GM19468 (cell line): ENCODE measurements at regions not wholly inside any gene's neighbourhood (a gene's known extent, or its start where the extent isn't known, plus 50 kb on each side); places are given as distances from the start of the nearest gene placed in this dataset.

Experiments
- ATAC-seq: cut with Tn5 transposase; IDR thresholded peaks from one replicate; pipeline ENCODE4 v1.9.1; 2021; ENCODE audit warnings: mild to moderate bottlenecking, moderate library complexity, moderate number of reproducible peaks; ENCODE audit not compliant: unreplicated experiment; ENCODE audit errors: extremely low read depth

GRCh38 chr3:117752984-117753717 is 1043.6 kb downstream of the TUSC7 start:
- ATAC-seq, result no peak

DNA sequence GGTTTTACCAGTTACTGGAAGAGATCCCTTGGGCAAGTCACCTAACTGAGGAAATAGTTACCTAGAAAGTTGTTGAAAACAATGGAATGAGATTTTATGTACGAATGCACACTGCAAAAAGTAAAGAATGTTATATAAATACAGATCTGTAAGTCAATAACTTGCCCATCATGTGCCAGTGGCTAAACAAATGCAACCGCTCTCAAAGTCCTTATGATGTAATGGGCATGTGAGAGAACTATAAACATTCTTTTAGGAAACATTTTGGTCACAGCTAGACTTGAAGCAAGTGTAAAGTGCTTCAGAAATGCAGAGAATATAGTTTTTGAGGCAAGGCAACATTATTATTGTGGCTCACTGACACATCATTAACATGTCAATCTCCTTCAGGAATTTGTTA is 1044.5 kb downstream of the TUSC7 start:
- no peak for ATAC-seq

DNA sequence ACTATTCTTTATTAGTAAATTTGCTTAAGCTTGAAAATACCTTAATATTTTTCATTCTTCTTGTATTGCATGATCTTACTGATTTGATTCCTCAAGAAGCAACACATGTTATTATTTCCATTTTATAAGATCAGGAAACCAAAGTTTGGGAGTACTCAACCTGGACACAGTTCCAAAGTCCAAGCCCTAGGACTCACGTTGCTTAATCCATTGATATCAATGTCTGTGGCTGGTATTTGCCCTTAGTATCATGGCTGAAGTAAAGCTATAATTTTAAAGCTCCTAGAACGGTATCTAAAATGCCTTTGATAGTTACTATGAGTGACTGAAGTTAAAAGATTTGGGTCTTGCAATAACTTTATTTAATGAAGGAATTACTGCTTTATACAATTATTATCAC is 1045.3 kb downstream of the TUSC7 start:
- ATAC-seq, result no peak

GRCh38 chr3:117756563-117756962 is 1047.0 kb downstream of the TUSC7 start:
- no peak for ATAC-seq

DNA sequence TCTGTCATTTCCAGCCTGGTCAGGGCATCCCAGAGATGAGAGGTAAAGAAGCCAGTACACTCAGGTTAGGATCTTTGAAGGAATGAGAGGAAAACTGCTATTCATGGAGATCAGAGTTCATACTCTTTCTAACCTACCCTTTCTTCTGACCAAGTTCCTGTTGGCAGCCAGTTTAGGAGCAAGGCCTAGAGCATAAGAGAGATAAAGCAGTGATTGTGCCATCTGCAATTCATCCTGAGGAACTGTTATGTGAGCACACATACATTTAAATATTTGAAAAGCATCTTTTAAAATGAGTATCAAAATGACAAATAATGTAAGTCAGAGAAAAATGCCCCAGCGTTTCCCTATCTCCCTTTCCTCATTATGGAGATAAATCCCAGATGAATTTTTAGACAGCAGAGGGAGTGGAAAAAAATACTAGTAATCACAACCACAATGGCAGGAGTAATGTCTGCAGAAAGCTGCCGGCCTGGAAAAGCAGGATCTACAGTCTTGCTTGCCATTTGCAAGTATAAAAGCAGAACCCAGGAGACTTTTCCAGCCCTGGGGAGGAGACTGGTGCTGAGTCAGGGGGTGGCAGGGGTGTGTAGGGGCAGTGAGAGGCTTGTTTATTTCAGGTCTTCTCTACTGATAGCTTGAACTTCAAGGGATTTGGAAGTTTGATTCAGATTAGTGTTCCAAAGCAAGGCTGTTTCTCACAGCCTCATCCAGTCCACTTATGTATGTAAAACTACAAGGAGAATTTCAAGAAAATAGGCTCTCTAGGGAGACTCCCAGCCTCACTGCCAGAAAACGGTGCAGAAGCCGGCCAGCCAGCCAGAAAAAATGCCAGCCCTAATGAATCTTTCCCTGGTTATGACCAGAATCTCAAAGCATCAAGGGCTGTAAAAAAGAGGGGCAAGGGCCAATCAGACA is 1052.4 kb downstream of the TUSC7 start:
- ATAC-seq, result no peak

DNA sequence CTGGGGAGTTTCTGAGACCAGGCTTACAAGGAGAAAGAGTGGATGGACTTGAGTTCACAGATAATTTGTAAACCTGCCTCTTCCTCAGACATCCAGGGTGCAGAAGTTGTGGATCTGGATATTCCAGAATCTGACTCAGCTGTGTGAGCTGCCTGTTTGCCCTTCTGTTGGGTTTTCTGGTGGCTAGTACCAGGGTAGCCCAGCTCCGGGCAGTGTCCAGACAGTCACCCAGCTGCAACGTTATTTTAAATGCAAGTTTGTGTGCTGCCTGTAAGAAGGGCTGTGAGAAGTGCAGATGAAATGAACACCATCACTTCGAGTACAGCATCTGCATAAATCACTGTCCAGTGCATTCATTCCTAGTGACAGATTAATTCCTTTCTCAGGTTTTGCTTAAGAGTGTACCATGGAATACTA is 1053.0 kb downstream of the TUSC7 start:
- ATAC-seq, result no peak

DNA sequence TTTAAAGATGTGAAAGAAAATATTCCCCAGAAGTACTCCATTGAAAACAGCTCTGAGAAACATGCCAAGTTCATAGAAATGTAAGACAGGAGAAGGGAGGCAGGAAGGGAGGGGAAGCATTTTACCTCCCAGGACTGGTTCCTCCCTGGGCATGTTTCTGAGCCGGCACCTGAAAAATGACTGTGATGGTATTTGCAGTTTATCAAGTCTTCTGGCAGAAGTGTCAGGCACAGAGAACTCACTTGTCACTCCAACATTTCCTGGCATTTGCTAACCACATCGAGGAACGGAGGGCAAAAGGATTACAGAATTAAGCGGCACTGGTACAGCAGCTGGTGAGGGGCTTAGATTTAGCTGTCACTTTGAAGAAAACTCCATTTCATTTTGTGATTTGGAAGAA is 1054.0 kb downstream of the TUSC7 start:
- no peak for ATAC-seq

DNA sequence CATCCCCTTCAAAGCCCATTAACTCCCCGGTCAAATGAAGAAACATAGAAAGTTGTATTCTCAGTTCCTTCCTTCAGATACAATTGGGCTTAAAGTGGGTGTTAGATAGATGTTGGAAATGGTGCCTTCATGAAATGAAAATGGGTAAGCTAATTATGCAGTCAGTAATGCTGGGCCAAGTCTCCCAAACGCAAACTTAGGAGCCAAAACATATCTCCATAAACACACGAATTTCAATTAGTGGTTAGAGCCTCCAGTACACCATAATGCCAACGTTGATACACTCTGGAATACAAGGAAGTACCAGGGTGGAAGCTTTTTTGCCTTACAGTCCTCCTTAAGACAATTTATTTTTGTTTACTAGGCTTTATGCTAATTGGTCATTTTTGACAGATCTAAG is 1059.0 kb downstream of the TUSC7 start:
- ATAC-seq, result no peak

- no peak for ATAC-seq
Observed at GRCh38 chr3:117774130-117774529, 1064.6 kb downstream of the TUSC7 start.

DNA sequence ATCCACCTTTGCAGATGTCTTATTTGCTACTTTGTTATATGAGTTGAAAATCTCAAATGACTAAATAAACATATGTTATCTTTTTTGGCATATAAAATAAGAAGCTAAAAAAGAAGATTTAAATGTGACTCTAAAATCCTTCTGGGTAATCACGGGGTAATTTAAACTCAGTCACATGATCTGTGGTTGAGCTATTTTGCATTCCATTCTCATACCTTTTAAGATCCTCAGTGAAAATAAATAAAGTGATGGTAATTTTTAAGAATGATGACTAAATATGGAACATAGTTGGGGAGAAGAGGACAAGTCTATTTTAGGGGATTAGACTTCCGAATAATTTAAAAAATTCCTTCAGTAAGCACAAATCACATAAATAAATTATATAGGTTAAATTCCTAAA is 1076.8 kb downstream of the TUSC7 start:
- ATAC-seq, result no peak

DNA sequence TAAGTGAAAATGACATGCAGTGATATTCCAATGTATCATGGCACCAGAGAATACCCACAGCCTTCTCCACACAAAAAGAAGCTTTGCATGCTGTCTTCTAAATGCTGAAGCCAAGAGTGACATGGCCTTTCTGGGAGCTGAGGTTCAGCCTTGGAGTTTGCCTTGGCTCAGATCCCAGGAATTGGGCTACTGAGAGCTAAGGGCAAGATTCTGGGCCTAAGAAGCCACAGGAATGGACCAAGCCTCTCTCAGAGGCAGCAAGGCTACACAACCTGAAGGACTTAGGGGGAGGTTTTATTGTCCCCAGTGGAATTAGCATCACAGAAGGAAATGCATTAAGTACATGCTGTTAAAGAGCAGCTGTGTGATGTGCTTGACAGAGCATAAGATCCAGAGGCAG is 1078.5 kb downstream of the TUSC7 start:
- ATAC-seq, result no peak

- ATAC-seq, result no peak
Observed at GRCh38 chr3:117788506-117788905, 1078.9 kb downstream of the TUSC7 start.

DNA sequence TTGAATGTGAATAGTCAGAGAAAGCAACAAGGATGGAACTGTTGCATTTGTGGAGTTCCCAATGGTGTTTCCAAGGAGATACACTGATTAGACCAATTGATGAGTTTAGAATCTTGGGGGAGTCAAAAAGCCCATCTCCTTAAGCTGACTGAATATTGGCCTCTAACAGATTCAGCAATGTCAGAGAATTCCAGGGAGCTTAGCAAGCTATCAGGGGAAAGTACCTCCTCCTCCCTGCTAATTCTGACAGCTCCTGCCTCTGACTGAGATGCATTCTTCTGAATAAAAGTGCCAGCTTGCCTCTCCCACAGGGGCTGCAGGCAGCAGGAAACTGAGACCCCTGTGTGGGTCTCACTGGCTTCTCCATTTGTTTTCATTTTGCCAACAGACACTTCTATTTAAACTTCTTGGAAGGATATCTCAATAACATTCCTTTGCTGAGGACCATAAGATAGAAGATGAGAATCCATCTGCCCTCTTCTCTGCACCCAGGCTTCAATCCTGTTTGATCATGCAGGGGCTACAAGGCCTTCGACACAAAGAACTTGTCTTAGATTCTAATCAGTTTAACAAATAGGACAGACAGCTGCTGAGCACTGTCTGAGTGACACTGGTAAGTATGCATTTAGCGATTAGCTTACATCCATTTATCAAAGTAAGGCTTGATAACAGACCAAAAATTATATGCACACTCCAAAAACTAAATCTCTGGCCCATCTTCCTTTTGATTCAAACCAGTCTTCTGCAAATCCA is 1080.8 kb downstream of the TUSC7 start:
- no peak for ATAC-seq

- ATAC-seq, result no peak
Observed at GRCh38 chr3:117793622-117794265, 1084.2 kb downstream of the TUSC7 start.

- ATAC-seq, result no peak
Observed at GRCh38 chr3:117798221-117798620, 1088.6 kb downstream of the TUSC7 start.

DNA sequence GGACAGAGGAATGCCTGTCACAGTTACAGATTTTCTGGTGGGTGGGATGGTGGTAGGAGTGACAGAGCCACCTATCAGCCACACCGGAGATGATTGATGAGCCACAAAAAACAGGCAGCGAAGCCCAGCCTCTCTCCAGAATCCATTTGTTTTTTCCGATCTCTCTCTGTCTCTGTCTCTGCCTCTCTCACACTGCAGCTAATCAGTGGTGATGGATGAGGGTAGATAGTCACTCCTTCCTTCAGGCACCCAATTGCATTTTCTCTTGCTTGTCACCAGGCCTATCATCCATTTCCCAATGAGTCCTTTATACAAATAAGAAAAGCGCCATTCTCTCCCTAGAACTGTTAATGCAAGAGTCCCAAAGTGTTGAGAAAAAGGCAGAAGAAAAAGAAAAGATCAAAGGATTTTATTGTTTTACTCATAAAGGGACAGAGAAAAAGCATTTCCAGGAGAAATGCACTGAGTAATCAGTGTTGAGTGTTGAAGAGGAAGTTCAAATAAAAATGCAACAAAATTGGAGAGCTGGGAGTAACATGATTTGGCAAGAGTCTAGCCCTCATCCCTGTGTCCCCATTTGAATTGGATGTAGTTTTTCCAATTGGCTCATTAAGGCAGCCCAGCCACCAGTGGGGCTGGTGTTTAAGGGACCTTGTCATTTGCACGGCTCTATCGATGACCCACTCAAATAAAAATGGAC is 1089.3 kb downstream of the TUSC7 start:
- no peak for ATAC-seq

DNA sequence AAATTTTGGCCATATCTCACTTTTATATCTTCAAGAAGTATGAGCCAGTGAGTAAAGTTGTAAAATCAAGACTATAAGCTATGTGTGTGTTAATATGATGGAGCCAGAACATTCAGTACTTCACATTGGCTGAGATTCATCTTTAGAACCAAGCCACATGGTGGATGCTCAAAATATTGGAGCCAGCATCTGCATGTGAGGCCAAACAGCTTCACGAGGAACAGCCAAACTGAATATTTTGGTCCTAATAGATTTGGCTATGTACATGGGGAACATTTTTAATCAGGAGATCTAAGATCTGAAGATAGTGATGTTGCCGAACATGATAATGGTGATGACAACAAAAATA is 1089.8 kb downstream of the TUSC7 start:
- no peak for ATAC-seq

GRCh38 chr3:117801912-117802239 is 1092.3 kb downstream of the TUSC7 start:
- no peak for ATAC-seq

- ATAC-seq, result no peak
Observed at GRCh38 chr3:117809186-117810081, 1099.9 kb downstream of the TUSC7 start.
